CD4-positive, alpha-beta T cell treated with Interleukin-6 for 4 hours (primary cell): ENCODE measurements at regions not wholly inside any gene's neighbourhood (a gene's known extent, or its start where the extent isn't known, plus 50 kb on each side); places are given as distances from the start of the nearest gene placed in this dataset.

Experiments used
- DNase-seq: peaks from one replicate; pipeline ENCODE4 v3.0.0-alpha.2; 2020; ENCODE audit warnings: mixed read lengths

DNA sequence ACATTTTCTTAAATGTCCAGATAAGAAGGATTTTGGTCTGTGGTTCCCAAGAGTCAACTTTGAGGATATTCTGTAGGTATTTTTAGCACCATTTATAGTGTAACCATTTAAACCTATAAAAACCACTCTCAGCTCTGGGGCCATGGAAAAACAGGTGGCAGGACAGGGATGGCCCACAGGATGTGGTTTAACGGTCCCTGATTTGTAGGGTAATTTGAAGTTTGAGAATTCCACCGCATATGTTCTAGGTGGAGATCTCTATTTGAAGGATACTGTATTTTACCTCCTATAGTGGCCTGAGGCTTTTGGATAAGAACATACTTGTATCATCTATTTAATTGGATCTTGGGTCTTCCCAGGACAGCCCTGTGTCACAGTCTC lies 62.4 kb upstream of the IGLL5 start:
- no peak for DNase-seq

DNA sequence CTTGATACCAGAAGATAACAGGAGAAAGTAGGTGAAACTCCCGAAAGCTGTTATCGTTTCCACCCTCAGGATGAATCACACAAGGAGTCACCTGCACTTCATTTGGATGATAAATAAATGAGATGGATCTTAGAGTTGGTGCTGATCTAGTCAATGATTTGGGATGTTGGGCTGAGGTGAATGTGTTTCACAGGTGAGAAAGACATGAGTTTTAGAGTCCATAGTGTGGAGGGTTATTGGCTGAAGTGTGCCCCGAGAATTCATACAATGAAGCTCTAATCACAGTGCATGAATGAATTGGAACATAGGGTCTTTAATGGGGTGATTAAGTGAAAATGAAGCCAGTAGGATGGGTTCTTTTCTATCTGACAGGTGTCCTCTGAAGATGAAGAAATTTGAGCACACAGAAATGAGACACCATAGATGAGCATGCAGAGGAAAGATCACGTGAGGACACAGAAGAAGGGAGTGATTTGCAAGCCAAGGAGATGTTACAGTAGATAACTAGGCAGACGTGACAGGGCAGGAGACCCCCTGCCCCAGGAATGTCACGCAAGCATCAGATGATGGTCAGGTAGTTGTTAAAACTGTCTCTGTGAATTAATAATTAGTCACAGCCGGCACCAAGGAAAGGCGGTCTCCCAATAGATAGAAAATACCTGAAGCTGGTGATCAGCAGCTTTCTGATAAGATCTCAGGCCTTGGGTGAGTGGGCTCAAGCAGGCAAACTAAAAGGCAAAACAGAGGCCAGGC lies 60.3 kb upstream of the IGLL5 start:
- DNase-seq, result no peak

DNA sequence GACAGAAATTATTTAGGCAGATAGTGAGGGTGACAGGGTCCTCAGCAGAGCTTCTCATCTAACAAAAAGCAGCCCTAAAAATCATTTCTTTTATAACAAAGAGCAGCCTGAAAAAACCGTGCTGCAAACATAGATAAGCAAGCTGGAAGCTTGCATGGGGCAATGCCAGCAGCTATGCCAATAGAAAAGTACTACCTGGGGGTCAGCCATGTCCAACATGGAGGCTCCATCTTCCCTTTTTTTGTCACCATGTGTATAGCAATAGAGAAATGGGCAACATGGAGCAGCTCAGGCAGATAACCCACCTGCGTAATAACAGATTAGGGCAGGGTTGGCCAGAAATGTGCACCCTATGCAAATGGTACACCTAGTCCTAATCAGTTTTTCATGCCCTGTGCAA lies 57.4 kb upstream of the IGLL5 start:
- no peak for DNase-seq

DNA sequence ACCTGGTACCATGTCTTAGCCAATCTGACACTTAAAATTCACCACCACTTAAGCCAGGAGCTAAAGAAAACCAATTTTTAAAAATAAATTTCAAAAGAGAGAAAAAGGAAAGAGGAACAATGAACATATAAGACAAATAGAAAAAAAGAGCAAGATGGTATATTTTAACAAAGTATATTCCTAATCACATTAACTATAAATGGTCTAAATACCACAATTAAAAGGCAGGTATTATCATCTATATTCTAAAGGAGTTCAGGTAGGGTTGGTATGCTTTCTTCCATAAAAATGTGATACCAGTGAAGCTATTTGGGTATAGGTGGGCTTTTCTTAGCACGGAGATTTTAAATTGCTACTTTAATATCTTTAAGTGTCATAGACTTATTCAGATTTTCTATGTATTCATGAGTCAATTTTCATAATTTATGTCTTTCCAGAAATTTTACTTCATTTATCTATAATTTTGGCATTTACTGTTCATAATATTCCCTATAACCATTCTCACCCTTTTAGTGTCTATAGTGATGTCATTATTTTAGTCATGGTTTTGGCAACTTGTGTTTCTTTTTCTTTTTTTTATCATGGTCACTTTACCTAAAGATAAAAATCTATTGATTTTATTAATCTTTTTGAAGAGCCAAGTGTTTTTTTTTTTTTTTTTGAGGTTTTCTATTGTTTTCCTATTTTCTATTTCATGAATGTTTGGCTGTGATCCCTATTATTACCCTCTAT lies 56.5 kb upstream of the IGLL5 start:
- DNase-seq, result no peak

DNA sequence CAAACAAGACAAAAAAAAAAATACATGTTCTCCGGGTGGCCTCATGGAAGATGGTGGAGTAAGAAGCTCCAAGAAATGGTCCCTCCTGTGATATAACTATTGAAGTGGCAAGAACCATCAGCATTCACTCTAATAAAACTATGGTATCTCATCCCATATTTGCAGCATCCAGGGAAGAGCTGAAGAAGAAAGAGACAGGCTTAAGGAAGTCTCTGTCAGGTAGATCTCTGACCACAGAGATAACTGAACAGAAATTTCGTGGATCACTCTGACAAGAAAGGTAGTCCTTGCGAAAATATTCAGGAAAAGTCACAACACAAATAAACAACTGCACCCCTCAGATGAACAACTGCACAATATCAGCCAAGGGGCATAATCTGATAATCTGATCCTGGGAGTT lies 54.6 kb upstream of the IGLL5 start:
- DNase-seq, result no peak

DNA sequence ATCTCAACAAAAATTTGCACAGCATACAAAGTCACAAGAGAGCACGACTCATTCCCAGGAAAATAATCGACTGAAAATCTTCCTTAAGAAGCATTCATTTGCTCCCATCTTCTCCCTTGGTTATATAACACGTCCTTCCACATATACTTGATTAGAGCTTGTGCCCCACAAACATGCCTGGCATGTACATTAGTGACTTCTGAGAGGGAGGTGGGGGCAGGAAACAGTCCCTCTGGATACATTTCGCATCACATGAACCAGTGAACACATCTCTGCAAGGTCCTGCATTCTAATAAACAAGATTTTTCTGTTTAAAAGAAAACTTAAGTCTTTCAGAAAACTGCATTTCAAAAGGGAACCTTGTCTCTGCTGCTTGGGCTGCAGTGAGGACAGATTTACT lies 54.1 kb upstream of the IGLL5 start:
- DNase-seq, result no peak

DNA sequence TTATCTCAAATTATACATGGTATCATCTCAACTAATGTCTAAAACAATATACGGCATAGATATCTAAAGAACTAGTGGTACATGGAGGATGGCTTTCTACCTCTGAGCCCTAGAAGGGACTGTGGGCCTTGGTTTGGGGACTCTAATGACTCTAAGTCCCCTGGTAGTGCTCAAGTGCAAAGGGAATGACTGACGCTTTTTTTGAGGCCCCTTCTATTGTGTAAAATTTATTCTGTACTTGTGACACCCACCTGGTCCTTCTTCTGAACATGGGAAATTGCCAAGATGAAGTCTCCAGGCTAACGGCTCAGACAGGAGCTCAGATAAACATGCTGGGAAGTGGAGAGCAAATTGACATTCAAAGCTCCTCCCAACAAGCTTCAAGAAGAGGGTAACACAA lies 53.4 kb upstream of the IGLL5 start:
- DNase-seq, result no peak

DNA sequence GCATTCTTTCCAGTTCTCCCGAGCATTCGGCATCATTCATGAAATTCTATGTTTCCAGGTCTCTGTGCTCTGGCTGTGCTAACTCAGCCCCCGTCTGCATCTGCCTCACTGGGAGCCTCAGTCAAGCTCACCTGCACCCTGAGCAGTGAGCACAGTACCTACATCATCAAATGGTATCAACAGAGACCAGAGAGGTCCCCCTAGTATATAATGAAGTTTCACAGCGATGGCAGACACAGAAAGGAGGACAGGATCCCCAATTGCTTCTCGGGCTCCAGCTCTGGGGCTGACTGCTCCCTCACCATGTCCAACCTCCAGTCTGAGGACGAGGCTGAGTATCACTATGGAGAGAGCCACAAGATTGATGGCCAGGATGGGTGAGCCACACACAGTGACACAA lies 52.8 kb upstream of the IGLL5 start:
- DNase-seq, result no peak

DNA sequence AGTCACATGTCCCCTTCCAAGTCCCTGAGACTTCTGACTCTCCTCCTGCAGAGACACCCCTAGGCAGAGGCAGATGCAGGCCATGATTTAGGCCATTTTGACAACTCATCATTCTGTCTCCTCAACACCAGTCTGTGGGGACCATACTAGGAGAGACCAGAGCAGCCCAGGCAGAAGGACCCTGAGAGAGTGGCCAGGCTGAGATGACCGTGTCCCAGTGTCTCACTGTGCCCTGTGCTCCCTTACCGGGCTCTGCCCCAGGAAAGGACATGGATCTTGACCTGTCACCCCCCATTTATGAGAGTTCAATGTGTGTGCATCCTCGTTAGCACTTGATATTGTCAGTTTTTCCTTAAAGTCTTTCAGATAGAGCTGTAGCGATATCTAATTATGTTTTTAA lies 52.4 kb upstream of the IGLL5 start:
- no peak for DNase-seq

DNA sequence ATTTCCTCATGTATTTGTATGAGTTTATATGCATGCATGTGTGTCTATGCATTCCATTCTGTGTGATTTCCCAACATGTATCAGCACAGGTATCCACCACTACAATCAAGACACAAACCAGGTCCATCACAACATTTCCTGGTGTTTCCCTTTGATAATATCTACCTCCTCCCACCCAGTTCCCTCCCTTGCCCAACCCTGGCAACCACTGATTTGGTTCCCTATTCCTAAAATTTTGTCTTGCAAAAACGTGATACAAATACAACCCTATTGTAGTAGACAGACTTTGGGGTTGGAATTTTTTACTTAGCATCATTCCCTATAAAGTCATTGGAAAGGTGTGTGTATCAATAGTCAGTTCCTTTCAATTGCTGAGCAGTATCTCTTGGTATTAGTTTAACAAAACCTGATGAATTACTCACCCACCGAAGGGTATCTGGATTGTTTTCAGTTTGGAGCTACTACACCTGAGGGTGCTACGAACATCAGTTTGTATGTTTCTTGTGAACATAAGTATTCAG lies 51.8 kb upstream of the IGLL5 start:
- DNase-seq, result no peak

DNA sequence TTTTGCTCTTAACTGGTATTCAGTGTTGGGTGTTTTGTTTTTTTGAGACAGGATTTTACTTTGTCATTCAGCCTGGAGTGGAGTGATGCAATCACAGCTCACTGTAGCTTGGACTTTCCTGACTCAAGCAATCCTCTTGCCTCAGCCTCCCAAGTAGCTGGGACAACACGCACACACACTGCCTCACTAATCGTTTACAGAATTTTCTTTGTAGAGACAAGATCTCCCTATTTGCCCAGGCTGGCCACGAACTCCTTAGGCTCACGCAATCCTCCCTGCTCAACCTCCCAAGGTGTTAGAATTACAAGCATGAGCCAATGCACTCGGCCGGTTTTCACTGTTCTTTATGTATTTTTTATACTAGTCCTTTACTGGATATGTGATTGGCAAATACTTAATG lies 51.0 kb upstream of the IGLL5 start:
- DNase-seq, result no peak
